D721Med (cell line): ENCODE measurements at regions not wholly inside any gene's neighbourhood (a gene's known extent, or its start where the extent isn't known, plus 50 kb on each side); places are given as distances from the start of the nearest gene placed in this dataset.

Experiments
- DNase-seq: peaks from one replicate; pipeline ENCODE4 v3.0.0; 2011; ENCODE audit warnings: low spot score; ENCODE audit not compliant: insufficient read length
- FAIRE-seq: peaks from 2 replicates; lab custom pipeline; 2011; peaks lifted over from hg19 to GRCh38; lab: Jason Lieb, UNC
- TF ChIP-seq, protein P1 (sequence below): IDR thresholded peaks from 2 replicates; pipeline ENCODE4 v1.5.1; 2012; ENCODE audit warnings: mild to moderate bottlenecking, control low read depth; ENCODE audit not compliant: insufficient read depth; ENCODE audit errors: missing control alignments

DNA sequence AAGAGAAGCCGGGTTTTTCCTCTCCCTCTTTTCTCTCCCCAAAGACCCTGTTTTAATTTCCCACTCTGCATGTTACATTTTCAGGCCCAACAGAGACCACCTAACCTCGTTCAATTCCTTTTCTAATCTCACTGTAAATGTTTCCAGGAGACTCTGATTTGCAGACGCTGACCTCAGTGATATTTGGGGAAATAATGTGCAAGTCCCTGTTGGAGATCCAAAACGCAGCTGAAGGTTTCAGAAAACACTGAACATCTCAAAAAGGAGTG, 386.6 kb downstream of the NPIPA8 start:
- no peak for FAIRE-seq
- no peak for DNase-seq
- TF ChIP-seq, protein P1, sequence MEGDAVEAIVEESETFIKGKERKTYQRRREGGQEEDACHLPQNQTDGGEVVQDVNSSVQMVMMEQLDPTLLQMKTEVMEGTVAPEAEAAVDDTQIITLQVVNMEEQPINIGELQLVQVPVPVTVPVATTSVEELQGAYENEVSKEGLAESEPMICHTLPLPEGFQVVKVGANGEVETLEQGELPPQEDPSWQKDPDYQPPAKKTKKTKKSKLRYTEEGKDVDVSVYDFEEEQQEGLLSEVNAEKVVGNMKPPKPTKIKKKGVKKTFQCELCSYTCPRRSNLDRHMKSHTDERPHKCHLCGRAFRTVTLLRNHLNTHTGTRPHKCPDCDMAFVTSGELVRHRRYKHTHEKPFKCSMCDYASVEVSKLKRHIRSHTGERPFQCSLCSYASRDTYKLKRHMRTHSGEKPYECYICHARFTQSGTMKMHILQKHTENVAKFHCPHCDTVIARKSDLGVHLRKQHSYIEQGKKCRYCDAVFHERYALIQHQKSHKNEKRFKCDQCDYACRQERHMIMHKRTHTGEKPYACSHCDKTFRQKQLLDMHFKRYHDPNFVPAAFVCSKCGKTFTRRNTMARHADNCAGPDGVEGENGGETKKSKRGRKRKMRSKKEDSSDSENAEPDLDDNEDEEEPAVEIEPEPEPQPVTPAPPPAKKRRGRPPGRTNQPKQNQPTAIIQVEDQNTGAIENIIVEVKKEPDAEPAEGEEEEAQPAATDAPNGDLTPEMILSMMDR: no peak

DNA sequence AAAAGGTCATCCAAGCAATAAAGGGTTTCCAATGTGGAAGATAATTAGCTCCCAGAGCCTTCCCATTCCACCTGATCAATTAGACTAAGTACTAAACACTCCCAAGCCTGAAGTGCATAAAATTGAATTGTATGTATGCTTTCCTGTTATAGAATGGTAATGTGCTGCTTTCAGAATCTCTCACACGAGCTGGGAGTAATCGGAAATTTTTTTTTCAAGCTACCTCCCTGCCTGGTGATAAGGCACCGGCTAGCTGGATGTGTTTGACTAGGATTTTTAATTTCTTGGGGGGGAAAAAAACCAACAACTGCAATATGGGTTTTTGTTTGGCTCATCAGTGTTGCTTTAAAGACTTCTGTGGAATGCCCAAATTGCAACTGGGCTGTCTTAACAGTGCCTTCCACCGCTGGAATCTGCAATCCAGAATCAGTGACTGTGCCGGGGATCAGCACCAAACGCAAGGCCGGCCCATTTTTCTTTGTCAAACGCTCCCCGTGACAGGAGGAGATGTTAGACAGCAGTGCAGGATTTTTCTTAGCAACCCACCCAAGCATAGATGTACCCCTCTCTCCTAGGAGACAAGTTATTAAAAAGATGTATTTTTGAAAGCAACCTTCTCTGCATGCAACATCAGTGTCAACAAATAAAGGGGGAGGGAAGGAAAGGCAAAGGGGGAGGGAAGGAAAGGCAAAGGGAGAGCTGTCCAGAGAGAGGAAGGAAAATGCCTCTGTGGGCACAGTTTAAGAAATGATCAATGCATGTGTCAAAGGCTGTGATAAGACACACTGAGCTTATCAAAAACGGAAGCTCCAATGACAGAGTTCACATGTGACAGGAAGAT, 387.2 kb downstream of the NPIPA8 start:
- TF ChIP-seq, protein P1: no peak
- FAIRE-seq (no peak), DNase-seq (no peak)

DNA sequence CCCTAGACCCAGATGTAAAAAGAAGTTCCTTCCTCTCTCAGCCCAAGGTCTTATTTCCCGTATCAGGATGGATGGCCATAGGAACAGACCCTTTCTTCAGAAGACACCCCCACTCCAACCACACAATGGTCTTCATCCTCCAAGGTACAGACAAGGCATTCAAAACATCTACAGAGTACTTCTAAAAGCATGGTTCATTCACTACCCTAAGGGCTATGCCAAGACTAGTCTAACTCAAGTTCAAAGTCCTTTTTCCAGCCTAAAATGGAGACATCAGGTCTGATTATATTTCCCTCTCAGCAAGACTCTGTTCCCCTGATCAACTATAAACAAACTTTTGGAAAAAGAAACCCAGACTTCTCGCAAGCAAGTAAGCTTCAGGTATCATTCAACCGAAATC, 388.9 kb downstream of the NPIPA8 start:
- FAIRE-seq (no peak), DNase-seq (no peak)
- TF ChIP-seq, protein P1: no peak

DNA sequence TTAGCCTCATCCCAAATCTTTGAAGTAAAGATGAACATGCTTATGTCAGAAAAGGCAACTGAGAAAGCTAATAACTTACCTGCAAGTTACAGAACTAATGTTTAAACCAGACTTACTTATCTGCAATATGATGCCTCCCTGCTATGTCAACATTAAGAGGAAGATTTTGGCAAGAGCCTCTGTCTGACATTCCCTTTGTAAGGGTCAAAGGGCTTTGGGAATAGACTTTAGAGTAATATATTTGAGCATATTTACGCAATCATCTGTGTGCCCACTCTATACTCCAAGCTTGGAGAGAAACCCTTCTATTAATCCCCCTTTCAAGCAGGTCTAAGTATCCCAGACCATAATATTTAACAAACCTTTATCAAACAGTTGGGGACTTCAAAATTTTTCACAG, 389.4 kb downstream of the NPIPA8 start:
- DNase-seq (no peak), FAIRE-seq (no peak)
- TF ChIP-seq, protein P1: no peak

DNA sequence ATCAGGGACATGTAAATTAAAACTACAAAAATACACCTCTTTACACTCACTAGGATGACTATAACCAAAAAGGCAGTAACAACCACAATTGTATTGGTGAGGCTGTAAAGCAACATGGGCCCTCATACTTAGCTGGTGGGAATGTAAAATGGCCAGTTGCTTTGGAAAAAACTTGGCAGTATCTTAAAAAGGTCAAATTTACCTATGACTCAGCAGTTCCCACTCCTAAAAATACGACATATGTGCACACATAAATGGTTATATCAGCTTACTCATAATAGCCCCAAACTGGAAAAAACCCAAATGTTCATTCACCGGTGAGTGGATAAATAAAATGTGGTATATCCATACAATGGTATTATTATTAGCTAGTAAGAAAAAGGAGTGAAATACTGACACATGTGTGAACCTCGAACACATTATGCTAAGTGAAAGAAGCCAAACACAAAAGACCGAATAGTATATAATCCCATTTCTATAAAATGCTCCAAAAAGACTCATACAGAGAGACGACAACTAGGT, 391.4 kb downstream of the NPIPA8 start:
- TF ChIP-seq, protein P1: no peak
- FAIRE-seq (no peak), DNase-seq (no peak)

DNA sequence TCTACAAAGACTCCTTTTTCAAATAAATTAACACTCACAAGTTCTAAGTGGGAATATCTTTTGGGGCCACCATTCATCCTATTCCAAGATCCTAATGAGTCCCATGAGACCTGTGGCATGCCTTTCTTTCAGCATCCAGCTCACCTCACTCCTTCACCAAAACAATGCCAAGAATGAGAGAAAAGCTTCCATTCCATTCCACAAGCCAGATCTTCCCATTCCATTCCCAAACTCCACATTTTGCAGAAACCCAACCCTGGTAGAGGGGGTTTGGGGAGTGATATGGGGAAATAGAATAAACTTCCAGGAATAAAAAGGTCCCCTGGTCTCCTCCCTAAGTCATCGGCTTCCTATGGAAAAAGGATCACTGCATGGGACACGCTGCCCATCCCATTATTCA, 392.2 kb downstream of the NPIPA8 start:
- no peak for DNase-seq
- no peak for FAIRE-seq
- TF ChIP-seq, protein P1: no peak

DNA sequence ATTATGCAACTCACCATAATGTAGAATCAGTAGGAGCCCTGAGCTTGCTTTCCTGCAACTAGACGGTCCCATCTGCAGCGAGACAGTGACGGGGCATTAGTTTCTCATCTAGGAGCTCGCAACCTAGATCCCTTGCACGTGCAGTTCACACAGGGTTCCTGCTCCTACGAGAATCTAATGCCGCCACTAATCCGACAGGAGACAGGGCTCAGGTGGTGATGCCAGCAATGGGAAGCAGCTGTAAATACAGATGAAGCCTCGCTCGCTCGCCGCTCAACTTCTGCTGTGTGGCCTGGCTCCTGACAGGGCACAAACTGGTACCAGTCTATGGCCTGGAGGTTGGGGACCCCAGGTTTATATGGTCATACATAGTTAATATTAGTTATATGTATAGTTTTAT, 394.5 kb downstream of the NPIPA8 start:
- DNase-seq: no peak
- FAIRE-seq: no peak
- TF ChIP-seq, protein P1: no peak
